GM18498 (cell line): ENCODE measurements at regions not wholly inside any gene's neighbourhood (a gene's known extent, or its start where the extent isn't known, plus 50 kb on each side); places are given as distances from the start of the nearest gene placed in this dataset.
"Not testable (repeated sequence)": the region's sequence is repeated elsewhere in the genome, so short reads cannot be mapped to it uniquely, and the experiment has no call there.

Experiments used
- ATAC-seq: cut with Tn5 transposase; IDR thresholded peaks from one replicate; pipeline ENCODE4 v1.9.1; 2021; ENCODE audit warnings: mild to moderate bottlenecking, moderate library complexity; ENCODE audit not compliant: unreplicated experiment

DNA sequence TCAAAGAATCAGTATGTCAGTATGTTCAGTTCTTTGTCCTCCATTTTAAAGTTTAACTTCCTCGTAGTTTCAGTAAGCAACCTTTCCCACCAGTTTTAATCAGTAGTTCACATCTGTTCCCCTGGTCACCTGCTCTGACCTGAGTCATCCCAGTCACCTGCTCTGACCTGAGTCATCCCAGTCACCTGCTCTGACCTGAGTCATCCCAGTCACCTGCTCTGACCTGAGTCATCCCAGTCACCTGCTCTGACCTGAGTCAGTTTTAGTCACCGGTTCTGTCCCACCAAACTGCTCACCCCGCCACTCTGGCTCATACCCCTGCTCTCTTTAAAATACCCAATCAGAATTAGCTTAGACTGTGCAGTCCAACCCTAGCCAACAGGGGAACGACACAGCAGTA lies 180.1 kb upstream of the CNTN6 start:
- not testable (repeated sequence) for ATAC-seq

DNA sequence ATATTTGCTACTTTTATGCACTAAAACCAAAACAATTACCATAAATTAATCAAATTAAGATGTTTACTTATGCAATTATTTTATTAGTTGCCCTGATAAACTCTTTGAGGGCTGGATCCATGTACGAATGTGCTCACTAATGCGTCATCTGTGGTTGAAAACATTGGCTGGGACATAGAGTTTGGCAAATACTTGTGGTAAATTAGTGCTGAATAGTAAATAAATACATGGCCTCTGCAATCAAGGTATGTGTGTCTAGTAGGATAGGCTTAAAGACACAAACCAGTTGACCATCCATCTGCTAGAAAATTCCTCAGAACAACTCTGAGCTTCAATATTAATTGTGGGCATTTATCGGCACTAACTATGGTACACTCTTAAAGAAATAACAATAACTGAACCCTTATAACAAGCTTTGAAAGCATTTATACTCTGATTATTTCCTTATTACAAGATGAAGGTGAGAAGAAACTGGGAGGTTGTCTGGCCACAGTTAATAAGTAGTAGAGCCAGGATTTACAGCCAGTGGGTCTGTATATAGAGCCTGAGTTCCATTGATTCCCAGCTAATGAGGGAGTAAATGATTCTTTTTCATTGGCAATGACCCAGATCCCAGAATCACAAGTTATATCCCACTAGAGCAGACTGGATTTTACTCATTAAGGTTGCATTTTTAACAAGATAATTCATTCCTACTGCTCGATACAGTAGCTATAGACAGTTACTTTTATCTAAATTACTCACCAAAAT lies 169.5 kb upstream of the CNTN6 start:
- no peak for ATAC-seq

DNA sequence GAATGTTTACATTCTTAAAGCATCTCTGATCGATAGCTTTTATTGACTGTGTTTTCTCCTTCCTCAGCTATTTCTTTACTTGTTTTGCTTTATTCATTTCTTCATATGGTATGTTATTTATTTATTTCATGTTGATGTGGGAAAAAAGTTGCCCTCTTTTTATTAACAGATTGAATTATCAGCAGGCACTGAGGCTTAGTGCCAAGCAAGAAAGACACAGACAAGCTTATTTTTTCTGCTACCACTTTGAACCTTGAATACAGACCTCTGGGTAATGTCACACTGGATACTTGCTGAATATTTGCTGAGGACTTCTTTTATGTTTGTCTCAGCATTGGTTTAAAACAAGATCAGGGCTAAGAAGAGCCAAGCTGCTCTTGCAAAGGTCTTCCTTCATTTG lies 162.0 kb upstream of the CNTN6 start:
- ATAC-seq = no peak

DNA sequence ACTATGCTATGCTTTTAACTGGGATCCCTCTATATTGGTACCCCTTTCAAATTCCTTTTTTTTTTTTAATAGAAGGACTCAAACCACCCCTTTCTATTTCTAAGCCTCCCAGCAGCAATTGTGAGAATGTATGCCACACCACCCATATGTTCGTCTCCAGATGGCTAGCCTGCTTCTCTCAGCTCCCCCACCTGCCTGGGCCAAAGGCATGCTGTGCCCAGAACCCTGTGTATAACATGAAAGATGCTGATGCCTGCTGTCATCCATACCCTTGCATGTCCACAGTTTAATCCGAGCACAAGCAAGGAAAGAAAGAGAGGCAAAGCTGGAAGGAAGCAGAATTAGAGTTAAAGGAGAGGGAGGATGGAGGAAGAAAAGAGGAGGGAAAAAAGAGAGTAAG lies 159.5 kb upstream of the CNTN6 start:
- no peak for ATAC-seq

DNA sequence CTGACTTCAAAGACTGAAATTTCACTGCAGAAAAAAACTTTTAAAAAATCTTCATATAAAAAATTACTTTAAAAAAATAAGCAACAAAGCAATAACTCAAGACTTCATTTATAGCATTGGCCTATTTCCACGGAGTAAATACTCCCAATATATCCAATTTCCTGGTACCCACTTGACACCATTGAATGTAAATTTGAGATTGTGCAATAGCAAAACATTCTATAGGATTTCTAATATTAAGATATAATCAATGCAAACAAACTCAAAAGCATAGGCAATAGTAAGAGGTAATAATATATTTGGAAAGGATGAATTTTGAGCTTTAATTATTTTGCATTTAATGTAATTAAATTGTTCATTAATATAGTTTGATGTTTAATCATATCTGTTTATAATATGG lies 148.0 kb upstream of the CNTN6 start:
- ATAC-seq = no peak

DNA sequence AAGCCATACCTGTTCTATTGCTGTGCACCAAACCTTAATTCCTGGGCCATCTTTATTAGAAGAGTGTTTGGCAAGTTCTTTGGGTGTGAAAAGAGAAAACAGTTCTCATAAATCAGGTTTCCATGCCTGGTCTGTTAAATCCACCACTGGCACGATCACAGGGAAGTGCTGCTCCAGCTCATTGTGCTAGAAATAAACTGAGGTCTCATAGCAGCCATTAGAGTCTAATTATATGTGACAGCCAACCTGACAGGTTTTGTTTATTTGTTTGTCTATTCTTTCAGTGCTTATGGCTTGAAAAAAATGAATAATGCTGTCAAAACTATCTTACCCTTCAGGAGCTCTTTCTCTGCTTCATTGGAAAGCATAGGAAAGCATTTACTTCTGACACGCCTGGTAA lies 147.1 kb upstream of the CNTN6 start:
- no peak for ATAC-seq

DNA sequence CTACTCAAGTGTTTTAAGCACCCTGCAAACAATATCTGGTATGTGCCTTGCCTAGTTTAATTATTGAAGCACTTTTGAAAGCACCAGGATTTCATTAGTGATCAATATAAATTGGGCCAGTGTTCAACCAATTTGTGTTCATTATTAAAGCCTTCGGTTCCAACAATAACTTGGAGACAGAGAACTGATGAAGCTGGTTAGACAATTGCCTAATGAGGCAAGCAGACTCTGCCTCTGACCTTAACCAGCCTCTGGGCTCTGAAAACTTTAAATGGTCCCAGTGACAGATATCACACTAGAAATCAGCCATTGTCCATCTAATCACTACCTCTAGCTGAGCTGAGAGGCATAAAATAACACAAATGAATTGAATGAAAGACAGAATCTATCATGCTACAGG lies 139.9 kb upstream of the CNTN6 start:
- ATAC-seq = no peak

DNA sequence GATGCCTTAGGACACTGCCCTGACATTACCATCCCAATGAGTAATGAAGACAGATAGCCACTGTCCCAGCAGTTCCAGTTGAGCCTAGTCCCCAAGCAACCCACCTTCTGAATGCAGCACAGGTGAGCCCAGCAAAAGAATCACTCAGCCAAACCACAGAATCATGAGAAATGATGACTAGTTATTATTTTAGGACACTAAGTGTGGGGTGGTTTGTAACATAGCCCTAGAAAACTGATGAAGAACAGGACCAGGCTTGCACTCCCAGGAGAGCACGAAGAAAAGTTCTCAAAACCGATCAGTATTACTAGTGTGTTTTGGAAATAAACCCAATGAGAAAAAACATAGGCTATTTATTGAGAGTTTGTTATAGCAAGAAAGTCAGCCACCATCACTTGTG lies 129.6 kb upstream of the CNTN6 start:
- ATAC-seq = no peak

DNA sequence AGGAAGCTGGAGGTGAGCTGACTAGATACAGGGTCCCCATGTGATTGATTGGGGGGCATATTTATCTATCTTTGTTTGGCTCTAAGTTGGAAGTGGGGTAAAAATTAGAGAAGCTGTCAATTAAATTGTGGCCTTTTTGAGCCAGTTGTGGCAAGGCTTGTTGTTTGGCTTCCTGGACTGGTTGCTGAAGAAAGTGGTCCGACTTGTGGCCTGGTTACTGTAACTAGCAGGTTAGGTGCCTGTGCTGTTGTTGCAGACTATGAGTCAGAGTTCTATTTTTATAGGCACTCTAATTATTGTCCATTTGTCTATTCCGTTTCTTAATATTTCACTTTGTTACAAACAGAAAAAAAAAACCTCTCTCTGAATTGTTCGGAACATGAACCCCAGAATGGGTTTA lies 129.1 kb upstream of the CNTN6 start:
- no peak for ATAC-seq

DNA sequence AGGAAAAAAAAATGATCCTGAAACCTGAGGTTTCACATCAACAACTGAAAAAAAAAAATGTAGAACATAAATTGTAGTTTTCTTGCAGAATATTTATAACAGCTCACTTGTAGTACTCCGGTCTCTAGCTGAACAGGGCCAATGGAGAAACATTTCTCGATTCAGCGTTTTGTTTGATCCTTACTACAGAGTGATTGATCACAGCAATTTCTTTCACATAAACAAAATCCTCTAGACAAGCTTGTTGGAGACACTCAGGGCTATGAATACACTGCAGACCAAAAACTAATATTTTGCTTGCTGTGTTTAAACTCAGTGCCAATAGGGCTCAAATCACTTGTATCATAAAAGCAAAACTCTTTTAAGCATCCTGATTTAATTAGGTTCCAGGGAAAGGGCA lies 127.0 kb upstream of the CNTN6 start:
- no peak for ATAC-seq

DNA sequence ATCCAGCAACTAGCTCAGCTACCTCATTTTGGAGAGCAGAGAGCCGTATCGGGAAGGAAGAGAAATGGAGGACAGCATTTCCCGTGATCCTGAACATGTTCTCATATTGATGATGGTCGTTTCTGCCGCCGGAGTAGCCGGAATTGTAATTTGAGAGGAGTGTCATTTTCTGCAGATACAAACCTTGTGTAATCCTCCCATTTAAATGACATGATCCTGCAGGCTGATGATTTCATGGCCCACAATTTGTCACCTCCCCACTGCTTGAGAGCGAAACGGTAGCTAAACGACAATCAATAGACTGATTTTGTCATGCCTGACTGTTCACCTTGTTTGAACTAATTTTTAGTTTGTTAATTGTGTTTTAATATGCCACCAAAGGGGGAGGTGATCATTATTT lies 126.5 kb upstream of the CNTN6 start:
- no peak for ATAC-seq

DNA sequence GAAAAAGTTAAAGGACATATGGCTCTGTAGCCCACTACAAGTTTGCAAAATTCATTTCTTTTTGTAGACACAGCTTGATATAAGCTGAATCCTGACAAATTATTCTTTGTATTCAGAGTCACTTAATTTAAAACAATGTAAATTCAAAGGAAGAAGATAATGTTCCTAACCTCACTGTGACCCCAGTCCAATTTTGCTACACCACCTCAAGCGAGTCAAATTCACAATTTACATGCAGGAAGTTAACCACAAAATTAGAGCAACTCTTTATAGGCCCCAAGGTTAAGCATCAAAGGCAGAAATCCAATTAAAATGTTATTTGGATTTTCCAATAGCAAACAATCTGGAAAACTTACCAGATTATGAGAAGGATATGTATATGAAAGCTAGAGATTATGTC lies 119.5 kb upstream of the CNTN6 start:
- no peak for ATAC-seq

DNA sequence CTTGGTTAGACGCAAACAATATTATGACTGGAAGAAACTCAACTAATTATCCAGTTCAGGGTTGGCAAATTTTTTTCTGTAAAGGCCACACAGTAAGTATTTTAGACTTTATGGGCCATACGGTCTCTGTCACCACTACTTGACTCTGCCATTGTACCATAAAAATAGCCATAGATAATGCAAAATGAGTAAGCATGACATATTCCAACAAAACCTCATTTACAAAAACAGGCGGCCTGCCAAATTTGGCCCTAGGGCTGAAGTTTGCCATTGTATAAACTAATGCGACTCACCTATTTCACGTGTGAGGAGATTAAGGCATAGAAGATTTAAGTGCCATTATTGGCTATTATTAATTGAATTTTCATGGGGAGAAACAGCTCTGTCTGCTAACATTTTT lies 116.8 kb upstream of the CNTN6 start:
- ATAC-seq = no peak

DNA sequence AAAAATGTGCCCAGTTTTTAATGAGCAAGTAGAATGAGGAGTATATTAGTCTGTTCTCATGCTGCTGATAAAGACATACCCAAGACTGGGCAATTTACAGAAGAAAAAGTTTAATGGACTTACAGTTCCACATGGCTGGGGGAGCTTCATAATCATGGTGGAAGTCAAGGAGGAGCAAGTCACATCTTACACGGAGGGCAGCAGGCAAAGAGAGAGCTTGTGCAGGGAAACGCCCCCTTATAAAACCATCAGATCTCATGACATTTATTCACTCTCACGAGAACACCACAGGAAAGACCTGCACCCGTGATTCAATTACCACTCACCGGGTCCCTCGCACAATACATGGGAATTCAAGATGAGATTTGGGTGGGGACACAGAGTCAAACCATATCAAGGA lies 111.7 kb upstream of the CNTN6 start:
- ATAC-seq = no peak

DNA sequence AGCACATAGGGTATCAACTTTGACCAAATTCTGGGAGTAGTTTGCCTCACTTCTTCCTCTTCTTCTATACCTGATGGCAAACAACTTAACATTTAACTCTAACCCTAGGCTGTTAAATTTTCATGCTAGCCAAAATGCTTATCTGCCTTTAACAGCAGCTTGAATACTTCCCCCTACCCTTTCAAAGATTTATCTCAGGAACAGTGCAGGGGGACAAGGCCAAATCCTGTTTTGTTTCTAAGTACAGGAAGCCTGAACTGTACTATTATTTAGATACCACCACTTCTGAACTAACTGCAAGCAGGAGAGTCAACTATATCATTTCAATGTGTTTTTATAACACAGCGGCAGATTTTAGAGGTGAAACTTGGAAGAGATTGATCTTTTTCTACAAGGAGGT lies 104.0 kb upstream of the CNTN6 start:
- no peak for ATAC-seq

DNA sequence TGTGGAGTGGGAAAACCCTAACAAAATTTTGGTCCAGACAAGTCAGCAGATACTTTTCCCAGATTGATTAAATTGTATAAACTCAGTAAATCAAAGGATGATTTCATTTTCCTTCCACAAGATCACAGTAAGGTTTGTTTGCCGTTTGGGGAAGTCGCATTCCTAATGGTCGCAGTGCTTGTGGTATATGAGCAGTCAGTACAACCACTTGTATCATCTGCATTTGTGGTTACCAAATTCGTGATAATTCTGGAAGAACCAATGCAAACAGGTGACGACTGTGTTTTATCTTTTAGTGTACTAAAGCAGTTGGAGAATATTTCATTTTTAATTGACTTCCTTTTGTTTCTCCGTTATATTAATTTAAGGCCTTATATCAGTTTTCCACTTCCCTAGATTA lies 100.0 kb upstream of the CNTN6 start:
- ATAC-seq = no peak

DNA sequence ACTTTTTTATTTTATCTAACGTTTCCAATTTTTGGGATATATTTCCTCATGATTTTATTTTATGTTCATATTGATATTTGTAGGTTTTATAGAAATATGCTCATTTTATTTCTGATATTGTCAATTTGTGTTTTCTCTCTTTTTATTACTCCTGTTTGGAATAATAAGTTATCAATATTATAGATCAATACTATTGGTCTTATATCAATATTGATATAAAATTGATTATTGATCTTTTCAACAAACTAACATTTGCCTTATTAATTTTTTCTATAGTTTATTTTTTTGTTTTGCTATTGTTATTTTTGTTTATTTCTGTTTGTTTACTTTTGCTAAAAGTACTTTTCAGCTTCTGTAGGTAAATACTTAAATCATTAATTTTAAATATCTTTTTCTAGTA lies 90.8 kb upstream of the CNTN6 start:
- no peak for ATAC-seq

DNA sequence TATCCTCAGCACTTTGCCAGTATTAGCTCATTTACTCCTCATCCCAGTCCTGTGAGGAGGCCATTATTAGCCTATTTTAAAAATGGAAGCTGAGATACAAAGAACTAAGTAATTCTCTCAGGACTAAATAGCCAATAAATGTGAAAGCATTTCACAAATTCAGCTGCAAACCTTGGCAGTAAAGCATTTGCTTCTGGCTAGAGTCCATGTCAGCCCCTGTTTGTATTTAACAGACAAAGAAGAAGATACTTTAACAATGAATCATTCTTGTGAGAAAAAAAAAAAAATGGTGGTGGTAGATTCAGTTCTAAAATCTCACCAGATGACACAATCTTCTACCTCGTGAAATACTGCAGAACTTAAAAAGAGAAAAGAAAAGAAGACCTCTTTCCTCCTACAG lies 85.0 kb upstream of the CNTN6 start:
- no peak for ATAC-seq

DNA sequence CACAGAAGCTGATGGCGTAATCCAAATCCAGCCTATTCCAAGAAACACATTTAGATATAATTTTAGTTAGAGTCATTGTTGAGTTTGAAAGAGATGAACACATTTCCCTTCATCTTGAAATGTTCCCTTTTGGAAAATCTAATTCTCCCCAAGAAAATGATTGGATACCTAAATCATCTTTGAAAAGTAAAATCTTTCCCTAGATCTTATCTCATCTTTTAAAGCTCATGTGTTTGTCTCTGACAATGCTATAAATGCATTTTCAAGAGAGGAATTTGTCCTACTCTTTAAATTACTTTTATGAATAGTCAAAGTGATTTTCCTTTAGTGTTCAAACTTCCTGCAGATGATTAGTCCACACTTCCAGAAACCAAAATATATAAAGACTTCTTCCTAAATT lies 82.6 kb upstream of the CNTN6 start:
- ATAC-seq = no peak

DNA sequence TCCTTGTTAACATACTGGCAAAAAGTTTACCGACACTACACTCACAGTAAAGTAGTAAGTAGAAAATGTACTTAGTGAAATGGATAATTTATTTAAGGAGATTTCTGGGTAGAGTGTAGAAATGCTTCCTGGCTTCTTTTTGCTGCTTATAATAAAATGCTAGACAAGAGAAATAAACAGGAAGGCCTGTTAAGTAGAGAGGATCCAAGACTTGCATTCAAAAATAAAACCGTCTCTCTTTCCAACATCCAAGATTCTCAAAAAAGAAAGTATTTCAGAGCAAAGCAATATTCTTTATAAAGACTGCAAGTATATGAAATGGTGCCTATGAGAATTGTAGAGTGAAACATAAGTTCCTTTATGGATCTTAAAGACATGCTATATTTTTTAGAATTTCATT lies 77.0 kb upstream of the CNTN6 start:
- no peak for ATAC-seq

DNA sequence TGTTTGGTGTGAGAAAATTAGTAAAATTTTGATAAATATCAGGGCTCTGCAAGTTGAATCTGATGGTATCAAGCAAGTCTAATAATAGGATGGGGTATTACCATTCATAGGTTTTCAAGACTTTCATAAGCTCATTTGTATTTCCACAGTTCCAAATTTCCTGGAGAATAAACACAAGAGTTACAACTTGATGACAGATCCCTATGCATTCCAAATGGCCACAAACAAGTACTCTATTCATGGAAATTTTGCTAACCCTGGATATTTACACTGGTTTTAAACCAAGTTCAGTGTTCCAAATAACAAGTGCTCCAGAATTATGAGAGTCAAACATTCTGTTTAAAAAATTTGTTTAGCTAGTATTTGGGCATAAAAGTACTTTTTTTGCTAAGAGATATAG lies 75.0 kb upstream of the CNTN6 start:
- no peak for ATAC-seq

DNA sequence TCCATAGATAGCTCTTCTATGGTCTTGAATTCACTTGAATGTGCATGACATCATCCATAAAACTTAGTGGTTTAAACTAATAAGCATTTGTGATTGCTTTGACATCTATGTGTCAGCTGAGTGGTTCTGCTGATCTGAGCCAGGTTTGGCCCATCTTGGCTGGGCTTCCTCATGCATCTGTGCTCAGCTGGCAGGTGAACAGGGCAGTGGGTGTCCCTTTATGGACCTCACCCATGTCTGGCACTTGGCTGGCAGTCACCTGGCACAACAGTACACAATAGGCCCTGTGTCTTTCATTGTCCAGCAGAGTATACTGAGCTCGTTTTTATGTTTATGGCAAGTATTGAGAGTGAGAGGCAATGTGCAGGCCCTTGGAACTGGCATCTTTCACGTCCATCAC lies 73.7 kb upstream of the CNTN6 start:
- no peak for ATAC-seq

DNA sequence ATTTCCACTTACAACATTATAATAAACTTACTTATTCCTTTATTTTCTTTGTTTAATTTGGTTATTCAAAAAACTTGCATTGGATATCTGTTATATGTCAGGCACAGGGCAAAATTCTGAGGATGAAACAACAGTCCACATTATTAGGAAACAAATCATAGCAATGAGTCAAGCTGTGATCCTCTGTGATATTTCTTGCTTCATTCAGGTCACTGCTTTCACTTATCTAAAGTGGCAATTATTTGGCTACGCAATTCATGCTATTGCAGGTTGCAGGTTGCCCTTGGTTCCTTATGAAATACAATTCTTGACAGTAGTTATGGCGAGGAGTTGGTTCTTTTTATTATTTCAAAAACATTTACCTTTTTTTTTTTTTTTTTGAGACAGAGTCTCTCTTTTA lies 66.4 kb upstream of the CNTN6 start:
- no peak for ATAC-seq
